ENCODE measurements at regions not wholly inside any gene's neighbourhood (a gene's known extent, or its start where the extent isn't known, plus 50 kb on each side); places are given as distances from the start of the nearest gene placed in this dataset.

GRCh38 chr2:18219676-18220075, 340.8 kb downstream of the RDH14 start:
- TF ChIP-seq, protein P1, sequence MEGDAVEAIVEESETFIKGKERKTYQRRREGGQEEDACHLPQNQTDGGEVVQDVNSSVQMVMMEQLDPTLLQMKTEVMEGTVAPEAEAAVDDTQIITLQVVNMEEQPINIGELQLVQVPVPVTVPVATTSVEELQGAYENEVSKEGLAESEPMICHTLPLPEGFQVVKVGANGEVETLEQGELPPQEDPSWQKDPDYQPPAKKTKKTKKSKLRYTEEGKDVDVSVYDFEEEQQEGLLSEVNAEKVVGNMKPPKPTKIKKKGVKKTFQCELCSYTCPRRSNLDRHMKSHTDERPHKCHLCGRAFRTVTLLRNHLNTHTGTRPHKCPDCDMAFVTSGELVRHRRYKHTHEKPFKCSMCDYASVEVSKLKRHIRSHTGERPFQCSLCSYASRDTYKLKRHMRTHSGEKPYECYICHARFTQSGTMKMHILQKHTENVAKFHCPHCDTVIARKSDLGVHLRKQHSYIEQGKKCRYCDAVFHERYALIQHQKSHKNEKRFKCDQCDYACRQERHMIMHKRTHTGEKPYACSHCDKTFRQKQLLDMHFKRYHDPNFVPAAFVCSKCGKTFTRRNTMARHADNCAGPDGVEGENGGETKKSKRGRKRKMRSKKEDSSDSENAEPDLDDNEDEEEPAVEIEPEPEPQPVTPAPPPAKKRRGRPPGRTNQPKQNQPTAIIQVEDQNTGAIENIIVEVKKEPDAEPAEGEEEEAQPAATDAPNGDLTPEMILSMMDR (IDR thresholded peaks at IDR 0.05) = no peak
- no peak for TF ChIP-seq POLR2A (IDR thresholded peaks at IDR 0.05)
